HG03103 (cell line): ENCODE measurements at regions not wholly inside any gene's neighbourhood (a gene's known extent, or its start where the extent isn't known, plus 50 kb on each side); places are given as distances from the start of the nearest gene placed in this dataset.

Experiments used
- ATAC-seq: cut with Tn5 transposase; IDR thresholded peaks from one replicate; pipeline ENCODE4 v1.9.1; 2021; ENCODE audit warnings: low read depth; ENCODE audit not compliant: unreplicated experiment

- ATAC-seq, result no peak
These were observed 382.8 kb downstream of the BCL11B start for GRCh38 chr14:98888927-98889835.

- no peak for ATAC-seq
These were observed 382.2 kb downstream of the BCL11B start for GRCh38 chr14:98889836-98890185.

GRCh38 chr14:98890556-98891340, 381.2 kb downstream of the BCL11B start:
- ATAC-seq, result no peak

- no peak for ATAC-seq
These were observed 378.3 kb downstream of the BCL11B start for GRCh38 chr14:98893675-98894074.

GRCh38 chr14:98894600-98894999, 377.4 kb downstream of the BCL11B start:
- ATAC-seq, result no peak

GRCh38 chr14:98896449-98896848, 375.5 kb downstream of the BCL11B start:
- no peak for ATAC-seq

GRCh38 chr14:98897605-98898309, 374.2 kb downstream of the BCL11B start:
- ATAC-seq, result no peak

GRCh38 chr14:98899441-98899840, 372.6 kb downstream of the BCL11B start:
- ATAC-seq, result no peak

- ATAC-seq, result no peak
These were observed 371.8 kb downstream of the BCL11B start for GRCh38 chr14:98900236-98900635.

GRCh38 chr14:98900798-98901197, 371.2 kb downstream of the BCL11B start:
- ATAC-seq, result no peak

- no peak for ATAC-seq
These were observed 370.3 kb downstream of the BCL11B start for GRCh38 chr14:98901511-98902205.

GRCh38 chr14:98903371-98903770, 368.6 kb downstream of the BCL11B start:
- no peak for ATAC-seq

- no peak for ATAC-seq
These were observed 367.3 kb downstream of the BCL11B start for GRCh38 chr14:98904677-98905076.

- no peak for ATAC-seq
These were observed 365.6 kb downstream of the BCL11B start for GRCh38 chr14:98906123-98906995.

GRCh38 chr14:98907271-98907670, 364.7 kb downstream of the BCL11B start:
- no peak for ATAC-seq

GRCh38 chr14:98908050-98908449, 363.9 kb downstream of the BCL11B start:
- ATAC-seq, result no peak

GRCh38 chr14:98909251-98909944, 362.6 kb downstream of the BCL11B start:
- no peak for ATAC-seq

- no peak for ATAC-seq
These were observed 361.9 kb downstream of the BCL11B start for GRCh38 chr14:98910061-98910460.

- ATAC-seq, result no peak
These were observed 359.3 kb downstream of the BCL11B start for GRCh38 chr14:98912655-98913054.
